Parathyroid adenoma (tissue), 2 donors: ENCODE measurements at regions not wholly inside any gene's neighbourhood (a gene's known extent, or its start where the extent isn't known, plus 50 kb on each side); places are given as distances from the start of the nearest gene placed in this dataset.

Experiments
- H2AFZ ChIP-seq: fragments of 300-600 bp; sonication (generic); one replicate; pipeline ENCODE4 v1.7.0; 2017; ENCODE audit warnings: antibody characterized with exemption, mild to moderate bottlenecking
- H3K27ac ChIP-seq: fragments of 300-600 bp; sonication (generic); one replicate; pipeline ENCODE4 v1.7.0; 2017
- H3K27me3 ChIP-seq: fragments of 300-600 bp; sonication (generic); one replicate; pipeline ENCODE4 v1.7.0; 2017; ENCODE audit warnings: low read length; ENCODE audit not compliant: control insufficient read depth, insufficient read depth
- H3K36me3 ChIP-seq: fragments of 300-600 bp; sonication (generic); one replicate; pipeline ENCODE4 v1.7.0; 2017; ENCODE audit warnings: low read length; ENCODE audit not compliant: control insufficient read depth, insufficient read depth
- H3K4me1 ChIP-seq: fragments of 300-600 bp; sonication (generic); one replicate; pipeline ENCODE4 v1.7.0; 2017; ENCODE audit warnings: control low read depth
- H3K4me2 ChIP-seq: fragments of 300-600 bp; sonication (generic); one replicate; pipeline ENCODE4 v1.7.0; 2017; ENCODE audit warnings: low read length
- H3K4me3 ChIP-seq: fragments of 300-600 bp; sonication (generic); one replicate; pipeline ENCODE4 v1.7.0; 2017; ENCODE audit warnings: low read depth, low read length
- H3K79me2 ChIP-seq: fragments of 300-600 bp; sonication (generic); one replicate; pipeline ENCODE4 v1.7.0; 2017; ENCODE audit warnings: control low read depth
- H3K9ac ChIP-seq: fragments of 300-600 bp; sonication (generic); one replicate; pipeline ENCODE4 v1.7.0; 2017; ENCODE audit warnings: mild to moderate bottlenecking
- H3K9me3 ChIP-seq: fragments of 300-600 bp; sonication (generic); one replicate; pipeline ENCODE4 v1.7.0; 2017; ENCODE audit warnings: low read length; ENCODE audit not compliant: control insufficient read depth
- CTCF ChIP-seq: fragments of 300-600 bp; sonication (generic); IDR thresholded peaks from one replicate; pipeline ENCODE4 v1.7.0; 2017; ENCODE audit warnings: antibody characterized with exemption, mild to moderate bottlenecking
- donor health status: primary hyperparathyroidism.

GRCh38 chr14:56040121-56040520, 78.1 kb upstream of the PELI2 start:
- Histone ChIP-seq H3K4me1 (no peaks in the 10 kb centered on the region), H3K27me3 (no peaks in the 10 kb centered on the region), H3K4me3 (no peak overlapping the region), H3K36me3 (no peaks in the 10 kb centered on the region), H3K4me2 (no peak overlapping the region), H3K9me3 (no peaks in the 10 kb centered on the region), H2AFZ (no peak overlapping the region), H3K9ac (no peak overlapping the region), H3K79me2 (no peaks in the 10 kb centered on the region), H3K27ac (no peak overlapping the region)
- TF ChIP-seq CTCF, result no peak

- H3K79me2 ChIP-seq, result no peaks in the 10 kb centered on the region
- H3K9me3 ChIP-seq, result no peaks in the 10 kb centered on the region
- no peak for TF ChIP-seq CTCF
- H3K27me3 ChIP-seq, result no peaks in the 10 kb centered on the region
- H3K4me3 ChIP-seq, result no peak overlapping the region
- no peaks in the 10 kb centered on the region for H3K4me1 ChIP-seq
- no peak overlapping the region for H2AFZ ChIP-seq
- H3K4me2 ChIP-seq, result no peak overlapping the region
- no peak overlapping the region for H3K9ac ChIP-seq
- no peak overlapping the region for H3K27ac ChIP-seq
- H3K36me3 ChIP-seq, result no peaks in the 10 kb centered on the region
These were observed 74.0 kb upstream of the PELI2 start for GRCh38 chr14:56044196-56044595.

GRCh38 chr14:56046546-56046945, 71.7 kb upstream of the PELI2 start:
- Histone ChIP-seq H3K4me3 (no peak overlapping the region), H2AFZ (no peak overlapping the region), H3K36me3 (no peaks in the 10 kb centered on the region), H3K79me2 (no peaks in the 10 kb centered on the region), H3K27me3 (no peaks in the 10 kb centered on the region), H3K4me2 (no peak overlapping the region), H3K9me3 (no peaks in the 10 kb centered on the region), H3K4me1 (no peaks in the 10 kb centered on the region), H3K27ac (no peak overlapping the region), H3K9ac (no peak overlapping the region)
- no peak for TF ChIP-seq CTCF

GRCh38 chr14:56046996-56047395, 71.2 kb upstream of the PELI2 start:
- Histone ChIP-seq H3K79me2 (no peaks in the 10 kb centered on the region), H3K27me3 (no peaks in the 10 kb centered on the region), H3K4me1 (no peaks in the 10 kb centered on the region), H3K4me3 (no peak overlapping the region), H2AFZ (no peak overlapping the region), H3K27ac (no peak overlapping the region), H3K36me3 (no peaks in the 10 kb centered on the region), H3K4me2 (no peak overlapping the region), H3K9me3 (no peaks in the 10 kb centered on the region), H3K9ac (no peak overlapping the region)
- no peak for TF ChIP-seq CTCF

- Histone ChIP-seq H3K27me3 (no peaks in the 10 kb centered on the region), H3K4me2 (no peak overlapping the region), H2AFZ (no peak overlapping the region), H3K36me3 (no peaks in the 10 kb centered on the region), H3K9me3 (no peaks in the 10 kb centered on the region), H3K9ac (no peak overlapping the region), H3K79me2 (no peaks in the 10 kb centered on the region), H3K4me1 (no peaks in the 10 kb centered on the region), H3K27ac (no peak overlapping the region), H3K4me3 (no peak overlapping the region)
- TF ChIP-seq CTCF, result no peak
These were observed 68.7 kb upstream of the PELI2 start for GRCh38 chr14:56049536-56049935.
